OCI-LY1 (cell line): ENCODE measurements at regions not wholly inside any gene's neighbourhood (a gene's known extent, or its start where the extent isn't known, plus 50 kb on each side); places are given as distances from the start of the nearest gene placed in this dataset.

Experiments used
- CTCF ChIP-seq: fragments of 200-600 bp; sonication (generic), shearing (Covaris generic); IDR thresholded peaks from 2 replicates; pipeline ENCODE4 v1.5.1; 2017; ENCODE audit warnings: mild to moderate bottlenecking, antibody characterized with exemption, low read length, moderate library complexity, mixed read lengths
- EZH2 ChIP-seq: fragments of 200-600 bp; sonication (generic), shearing (Covaris generic); IDR thresholded peaks from 2 replicates; pipeline ENCODE4 v1.8.0; 2017; ENCODE audit warnings: borderline replicate concordance, mixed run types, mild to moderate bottlenecking, antibody characterized with exemption, low read length, moderate library complexity, mixed read lengths

GRCh38 chr4:79053754-79054153 is 114.5 kb upstream of the PAQR3 start:
- TF ChIP-seq CTCF (no peak), EZH2 (no peak)
